Breast epithelium (tissue), 4 donors: ENCODE measurements at regions not wholly inside any gene's neighbourhood (a gene's known extent, or its start where the extent isn't known, plus 50 kb on each side); places are given as distances from the start of the nearest gene placed in this dataset.

Source experiments
- DNase-seq, 2 donors: peaks; one replicate each; pipeline ENCODE4 v3.0.0-alpha.2; 2019; ENCODE audit warnings: low spot score in 2 of 2
- H3K27ac ChIP-seq, 2 donors: fragments of 200-600 bp; sonication (generic) in 1 of 2; one replicate each; pipeline ENCODE4 v1.5.1; 2016 to 2019; ENCODE audit warnings: mild to moderate bottlenecking in 1 of 2
- H3K27me3 ChIP-seq, 2 donors: fragments of 200-600 bp; sonication (generic) in 1 of 2; one replicate each; pipeline versions ENCODE4 v1.5.1 to v1.6.0; 2017 to 2019; ENCODE audit warnings: control low read depth in 1 of 2, mild to moderate bottlenecking in 1 of 2
- H3K36me3 ChIP-seq: fragments of 200-600 bp; one replicate; pipeline ENCODE4 v1.5.1; 2019
- H3K4me1 ChIP-seq, 2 donors: fragments of 200-600 bp; sonication (generic); one replicate each; pipeline ENCODE4 v1.5.1; 2016 to 2019; ENCODE audit warnings: control low read depth in 1 of 2
- H3K4me3 ChIP-seq, 3 donors: fragments of 200-600 bp; sonication (generic); 1 replicate in 2 of 3; 2 replicates in 1 of 3; pipeline ENCODE4 v1.5.1; 2016 to 2019; ENCODE audit warnings: mild to moderate bottlenecking in 3 of 3, moderate library complexity in 2 of 3
- H3K9me3 ChIP-seq, 2 donors: fragments of 200-600 bp; sonication (generic) in 1 of 2; one replicate each; pipeline ENCODE4 v1.5.1; 2016 to 2019; ENCODE audit warnings: control low read depth in 1 of 2
- POLR2A ChIP-seq: fragments of 450-650 bp; IDR thresholded peaks from one replicate; pipeline ENCODE4 v1.6.1; 2016; ENCODE audit warnings: antibody characterized with exemption, mild to moderate bottlenecking, moderate library complexity
- POLR2AphosphoS5 ChIP-seq, 3 donors: sonication (generic); formaldehyde crosslinking; IDR thresholded peaks; one replicate each; pipeline ENCODE4 v1.6.1; 2017; ENCODE audit warnings: antibody characterized with exemption in 3 of 3
- intact Hi-C: fragments of 100-400 bp; cut with DNase I; formaldehyde crosslinking; loops from one replicate; pipeline ENCODE4 v1.15.1; 2023; ENCODE audit warnings: low total_unique reads
- TF ChIP-seq, protein P1 (sequence below), 3 donors: fragments of 450-650 bp; IDR thresholded peaks; one replicate each; pipeline ENCODE4 v1.5.1; 2016 to 2017; ENCODE audit warnings: antibody characterized with exemption in 3 of 3, mild to moderate bottlenecking in 3 of 3, moderate library complexity in 3 of 3

DNA sequence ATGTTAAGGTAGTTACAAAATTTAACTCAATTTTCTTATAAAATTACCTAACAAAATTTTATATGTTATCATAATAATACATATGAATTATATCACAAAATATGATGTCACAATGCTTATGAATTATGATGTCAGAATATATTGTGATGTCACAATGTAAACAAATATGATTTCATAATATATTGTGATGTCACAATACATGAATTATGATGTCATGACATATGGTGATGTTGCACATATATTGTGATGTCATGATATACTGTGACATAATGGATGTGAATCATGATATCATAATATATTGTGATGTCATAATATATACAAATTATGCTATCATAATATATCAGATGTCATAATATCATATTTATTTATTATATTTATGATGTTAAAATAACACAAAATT, 1879.9 kb downstream of the TP53TG3F start:
- Histone ChIP-seq H3K36me3 (no peaks in the 10 kb centered on the region), H3K27ac (no peak overlapping the region), H3K4me3 (no peak overlapping the region), H3K27me3 (no peaks in the 10 kb centered on the region), H3K4me1 (no peaks in the 10 kb centered on the region), H3K9me3 (peaks cover 6 to 24% of the 10 kb centered on the region in 2 donors)
- intact Hi-C loops, result no loop called here
- no peak for TF ChIP-seq POLR2A
- TF ChIP-seq POLR2AphosphoS5 (IDR thresholded peaks at IDR 0.05), result no peak
- TF ChIP-seq, protein P1, sequence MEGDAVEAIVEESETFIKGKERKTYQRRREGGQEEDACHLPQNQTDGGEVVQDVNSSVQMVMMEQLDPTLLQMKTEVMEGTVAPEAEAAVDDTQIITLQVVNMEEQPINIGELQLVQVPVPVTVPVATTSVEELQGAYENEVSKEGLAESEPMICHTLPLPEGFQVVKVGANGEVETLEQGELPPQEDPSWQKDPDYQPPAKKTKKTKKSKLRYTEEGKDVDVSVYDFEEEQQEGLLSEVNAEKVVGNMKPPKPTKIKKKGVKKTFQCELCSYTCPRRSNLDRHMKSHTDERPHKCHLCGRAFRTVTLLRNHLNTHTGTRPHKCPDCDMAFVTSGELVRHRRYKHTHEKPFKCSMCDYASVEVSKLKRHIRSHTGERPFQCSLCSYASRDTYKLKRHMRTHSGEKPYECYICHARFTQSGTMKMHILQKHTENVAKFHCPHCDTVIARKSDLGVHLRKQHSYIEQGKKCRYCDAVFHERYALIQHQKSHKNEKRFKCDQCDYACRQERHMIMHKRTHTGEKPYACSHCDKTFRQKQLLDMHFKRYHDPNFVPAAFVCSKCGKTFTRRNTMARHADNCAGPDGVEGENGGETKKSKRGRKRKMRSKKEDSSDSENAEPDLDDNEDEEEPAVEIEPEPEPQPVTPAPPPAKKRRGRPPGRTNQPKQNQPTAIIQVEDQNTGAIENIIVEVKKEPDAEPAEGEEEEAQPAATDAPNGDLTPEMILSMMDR (IDR thresholded peaks at IDR 0.05), result no peak
- no peak for DNase-seq

GRCh38 chr16:35342012-35342411, 1882.6 kb downstream of the TP53TG3F start:
- no peak for DNase-seq
- Histone ChIP-seq H3K36me3 (no peaks in the 10 kb centered on the region), H3K27me3 (no peaks in the 10 kb centered on the region), H3K4me1 (no peaks in the 10 kb centered on the region), H3K27ac (no peak overlapping the region), H3K4me3 (no peak overlapping the region), H3K9me3 (peaks cover 11 to 34% of the 10 kb centered on the region in 2 donors)
- intact Hi-C loops, result no loop called here
- TF ChIP-seq, protein P1 (IDR thresholded peaks at IDR 0.05), result no peak
- no peak for TF ChIP-seq POLR2AphosphoS5 (IDR thresholded peaks at IDR 0.05)
- no peak for TF ChIP-seq POLR2A

DNA sequence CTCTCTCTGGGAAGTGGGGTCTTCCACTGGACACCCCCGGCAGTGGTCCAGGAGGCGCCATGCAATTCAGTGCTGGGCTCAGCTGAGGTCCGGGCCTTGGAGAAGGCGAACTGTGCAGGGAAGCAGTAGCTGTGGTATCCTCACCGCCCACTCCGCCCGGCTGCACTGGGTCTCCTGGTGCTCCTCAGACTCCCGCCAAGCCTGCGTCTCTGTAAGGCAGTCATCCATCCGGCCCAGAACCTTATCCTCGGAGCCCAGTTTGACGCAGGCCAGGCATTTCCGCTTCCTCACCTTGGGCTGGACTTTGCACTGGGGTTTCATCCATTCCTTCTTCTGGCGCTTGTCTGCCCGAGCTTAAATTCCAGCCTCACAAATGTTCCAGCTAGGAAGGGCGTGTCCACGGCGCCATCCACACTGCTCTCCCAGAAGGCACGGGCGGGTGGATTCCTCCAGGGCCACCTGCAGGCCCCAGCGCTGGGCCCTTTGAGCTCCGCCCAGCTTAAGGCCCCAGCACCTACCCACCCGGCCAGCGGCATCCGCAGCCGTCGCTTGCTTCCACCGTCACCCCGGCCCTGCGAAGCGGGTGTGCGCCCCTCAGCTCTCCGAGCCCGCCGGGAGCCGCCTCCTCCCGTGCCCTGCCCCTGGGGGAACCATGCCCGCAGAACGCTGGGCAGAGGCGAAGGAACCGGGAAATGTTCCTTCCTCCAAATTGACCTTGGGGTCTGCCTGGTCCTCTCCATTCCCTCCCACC, 1884.8 kb downstream of the TP53TG3F start:
- Histone ChIP-seq H3K27ac (no peak overlapping the region), H3K9me3 (peaks cover 11 to 23% of the 10 kb centered on the region in 2 donors), H3K4me1 (no peaks in the 10 kb centered on the region), H3K36me3 (no peaks in the 10 kb centered on the region), H3K27me3 (no peaks in the 10 kb centered on the region), H3K4me3 (no peak overlapping the region)
- intact Hi-C loops, result no loop called here
- no peak for DNase-seq
- TF ChIP-seq POLR2A, result no peak

- no peaks in the 10 kb centered on the region for H3K36me3 ChIP-seq
- H3K4me1 ChIP-seq, result no peaks in the 10 kb centered on the region
- H3K9me3 ChIP-seq, result peaks cover 3 to 11% of the 10 kb centered on the region in 2 donors
- no peak overlapping the region for H3K4me3 ChIP-seq
- H3K27ac ChIP-seq, result no peak overlapping the region
- DNase-seq, result no peak
- intact Hi-C loops, result no loop called here
- no peak for TF ChIP-seq POLR2AphosphoS5 (IDR thresholded peaks at IDR 0.05)
- TF ChIP-seq, protein P1 (IDR thresholded peaks at IDR 0.05), result no peak
- no peak for TF ChIP-seq POLR2A
- H3K27me3 ChIP-seq, result no peaks in the 10 kb centered on the region
Measured at GRCh38 chr16:35352431-35352830, 1893.0 kb downstream of the TP53TG3F start.

DNA sequence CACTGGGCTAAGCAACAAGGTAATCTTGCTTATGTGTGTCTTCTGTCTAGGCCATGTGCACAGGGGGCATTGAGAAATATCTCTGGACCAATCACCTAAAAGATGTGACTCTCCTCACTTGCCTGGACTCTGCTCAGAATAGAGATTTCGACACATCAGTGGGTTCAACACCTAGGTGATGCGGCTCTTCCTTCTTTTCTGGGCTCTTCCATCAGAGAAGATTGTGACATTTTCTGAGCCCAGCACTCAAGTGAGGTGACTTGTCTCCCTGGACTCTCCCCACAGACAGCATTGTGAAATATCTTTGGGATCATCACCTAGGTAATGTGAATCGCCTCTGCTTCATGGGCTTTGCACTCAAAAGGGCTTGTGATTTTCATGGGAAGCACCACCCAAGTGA, 1904.1 kb downstream of the TP53TG3F start:
- TF ChIP-seq, protein P1 (IDR thresholded peaks at IDR 0.05), result no peak
- TF ChIP-seq POLR2A (no peak), POLR2AphosphoS5 (IDR thresholded peaks at IDR 0.05) (no peak)
- no peaks in the 10 kb centered on the region for H3K9me3 ChIP-seq
- H3K36me3 ChIP-seq, result no peaks in the 10 kb centered on the region
- H3K27me3 ChIP-seq, result no peaks in the 10 kb centered on the region
- no peak overlapping the region for H3K27ac ChIP-seq
- intact Hi-C loops, result no loop called here
- no peaks in the 10 kb centered on the region for H3K4me1 ChIP-seq
- H3K4me3 ChIP-seq, result no peak overlapping the region
- DNase-seq, result no peak
